A549 (cell line): ENCODE measurements at regions not wholly inside any gene's neighbourhood (a gene's known extent, or its start where the extent isn't known, plus 50 kb on each side); places are given as distances from the start of the nearest gene placed in this dataset.

Experiments
- ATAC-seq, 2 experiments: fragments of 200-7000 bp in 1 of 2; fragments of >200 bp in 1 of 2; cut with Nextera tagmentation in 1 of 2; cut with Tn5 transposase in 1 of 2; 3 replicates each; pipeline versions ENCODE4 v1.8.0 to v1.9.1; 2018 to 2020; ENCODE audit warnings: mild to moderate bottlenecking in 1 of 2, moderate library complexity in 1 of 2
- CTCF ChIA-PET: fragments of 300-600 bp; sonication (Branson Sonifier 250); formaldehyde crosslinking; extraction: SDS; loops from one replicate; lab custom pipeline; 2021; ENCODE audit warnings: antibody characterized with exemption, inconsistent platforms; lab: Yijun Ruan, JAX
- POLR2A ChIA-PET: fragments of 350-600 bp; formaldehyde crosslinking; extraction: SDS; loops from one replicate; lab custom pipeline; 2021; ENCODE audit warnings: antibody characterized with exemption, inconsistent platforms; lab: Yijun Ruan, JAX
- DNase-seq, 2 experiments: peaks; one replicate each; pipeline versions ENCODE4 v3.0.0 to v3.0.0-alpha.2; 2011 to 2016; ENCODE audit warnings: low read depth in 1 of 2, low spot score in 1 of 2
- FAIRE-seq: peaks from 2 replicates; lab custom pipeline; 2011; peaks lifted over from hg19 to GRCh38; lab: Jason Lieb, UNC
- H3K27ac ChIP-seq, 2 experiments: fragments of >200 bp; sonication (Bioruptor Twin); formaldehyde crosslinking; 3 replicates each; pipeline ENCODE4 v1.5.1; 2016 to 2017
- H3K4me1 ChIP-seq: fragments of >200 bp; sonication (Bioruptor Twin); formaldehyde crosslinking; 3 replicates; pipeline ENCODE4 v1.6.1; 2016
- H3K4me2 ChIP-seq: fragments of >200 bp; sonication (Bioruptor Twin); formaldehyde crosslinking; 3 replicates; pipeline ENCODE4 v1.6.1; 2016
- H3K4me3 ChIP-seq: fragments of >200 bp; sonication (Bioruptor Twin); formaldehyde crosslinking; 3 replicates; pipeline ENCODE4 v1.5.1; 2016
- H3K9me3 ChIP-seq: fragments of >200 bp; sonication (Bioruptor Twin); formaldehyde crosslinking; 3 replicates; pipeline ENCODE4 v1.6.1; 2016
- ATOH8 ChIP-seq: fragments of 250-450 bp; sonication (Bioruptor Pico); IDR thresholded peaks from 2 replicates; pipeline ENCODE4 v1.5.0; 2020; ENCODE audit warnings: low read depth, mild to moderate bottlenecking, moderate library complexity
- BHLHE40 ChIP-seq: IDR thresholded peaks from 2 replicates; pipeline ENCODE4 v1.6.1; 2012; ENCODE audit warnings: low read depth, low read length, inconsistent platforms
- CBX8 ChIP-seq: fragments of 200-600 bp; sonication (generic); IDR thresholded peaks from 2 replicates; pipeline ENCODE4 v1.6.1; 2016
- CEBPB ChIP-seq, 2 experiments: fragments of >200 bp in 1 of 2; sonication (Bioruptor Twin) in 1 of 2; formaldehyde crosslinking in 1 of 2; IDR thresholded peaks; 2 replicates each; pipeline ENCODE4 v1.6.1; 2012 to 2016
- CHD2 ChIP-seq: fragments of 150-350 bp; IDR thresholded peaks from 2 replicates; pipeline ENCODE4 v1.6.1; 2014; ENCODE audit warnings: low read length; ENCODE audit not compliant: partially characterized antibody
- EHF ChIP-seq: fragments of 250-450 bp; sonication (Bioruptor Pico); IDR thresholded peaks from 2 replicates; pipeline ENCODE4 v1.5.0; 2020; ENCODE audit warnings: mild to moderate bottlenecking
- ELK1 ChIP-seq: fragments of 150-350 bp; IDR thresholded peaks from 2 replicates; pipeline ENCODE4 v1.6.1; 2014; ENCODE audit warnings: low read depth, mild to moderate bottlenecking, low read length
- FOSB ChIP-seq: fragments of 250-450 bp; sonication (Bioruptor Pico); IDR thresholded peaks from 2 replicates; pipeline ENCODE4 v1.5.0; 2020; ENCODE audit warnings: mild to moderate bottlenecking, moderate library complexity
- GATA3 ChIP-seq: IDR thresholded peaks from 2 replicates; pipeline ENCODE4 v1.6.1; 2012; ENCODE audit warnings: borderline replicate concordance
- HEYL ChIP-seq: fragments of 250-450 bp; sonication (Bioruptor Pico); IDR thresholded peaks from 2 replicates; pipeline ENCODE4 v1.8.0; 2021; ENCODE audit warnings: mild to moderate bottlenecking, moderate library complexity
- HOXA7 ChIP-seq: fragments of 250-450 bp; sonication (Bioruptor Pico); IDR thresholded peaks from 2 replicates; pipeline ENCODE4 v1.5.0; 2020; ENCODE audit warnings: mild to moderate bottlenecking, moderate library complexity
- JUN ChIP-seq, 2 experiments: fragments of >200 bp; sonication (Bioruptor Twin); formaldehyde crosslinking; IDR thresholded peaks; 2 replicates in 1 of 2; 3 replicates in 1 of 2; pipeline ENCODE4 v1.6.1; 2016 to 2017
- KDM1A ChIP-seq: fragments of 200-600 bp; sonication (generic); IDR thresholded peaks from 2 replicates; pipeline ENCODE4 v1.6.1; 2016; ENCODE audit warnings: low read depth, mild to moderate bottlenecking
- KDM5A ChIP-seq: fragments of 200-600 bp; sonication (generic); IDR thresholded peaks from 2 replicates; pipeline ENCODE4 v1.6.1; 2016; ENCODE audit warnings: antibody characterized with exemption, mild to moderate bottlenecking
- NPAS2 ChIP-seq: fragments of 250-450 bp; sonication (Bioruptor Pico); IDR thresholded peaks from 2 replicates; pipeline ENCODE4 v1.8.0; 2022; ENCODE audit warnings: mild to moderate bottlenecking, moderate library complexity, borderline replicate concordance
- POLR2A ChIP-seq: IDR thresholded peaks from 2 replicates; pipeline ENCODE4 v1.6.1; 2012; ENCODE audit warnings: mild to moderate bottlenecking, low read length
- POLR2AphosphoS2 ChIP-seq: conservative IDR thresholded peaks from 2 replicates; pipeline ENCODE4 v1.6.1; 2012; ENCODE audit warnings: low read length, improper control_type of control experiment, inconsistent platforms
- RCOR1 ChIP-seq: fragments of 150-350 bp; IDR thresholded peaks from 2 replicates; pipeline ENCODE4 v1.6.1; 2014; ENCODE audit warnings: antibody characterized with exemption, low read length, low read depth
- SREBF2 ChIP-seq: fragments of 450-650 bp; IDR thresholded peaks from 2 replicates; pipeline ENCODE4 v1.6.1; 2014; ENCODE audit warnings: mild to moderate bottlenecking, moderate library complexity
- TFCP2L1 ChIP-seq: fragments of 250-450 bp; sonication (Bioruptor Pico); IDR thresholded peaks from 2 replicates; pipeline ENCODE4 v1.5.0; 2021; ENCODE audit warnings: mild to moderate bottlenecking
- ZC3H11A ChIP-seq: fragments of 450-650 bp; IDR thresholded peaks from 2 replicates; pipeline ENCODE4 v1.6.1; 2014; ENCODE audit warnings: antibody characterized with exemption, mild to moderate bottlenecking
- ZFP36 ChIP-seq: fragments of 450-650 bp; IDR thresholded peaks from 2 replicates; pipeline ENCODE4 v1.6.1; 2014; ENCODE audit warnings: borderline replicate concordance; ENCODE audit not compliant: partially characterized antibody
- ZSCAN20 ChIP-seq: fragments of 250-450 bp; sonication (Bioruptor Pico); IDR thresholded peaks from 2 replicates; pipeline ENCODE4 v1.8.0; 2022; ENCODE audit warnings: mild to moderate bottlenecking, moderate library complexity
- WGBS: methylation state at CpG from one replicate; pipeline ENCODE4 v1.1.6; 2017; ENCODE audit errors: missing lambda C conversion rate; 5-methylcytosine and 5-hydroxymethylcytosine counted together
- TF ChIP-seq, protein P1 (sequence below): IDR thresholded peaks from 2 replicates; pipeline ENCODE4 v1.6.1; 2012
- TF ChIP-seq, protein P2 (sequence below): fragments of >200 bp; sonication (Bioruptor Twin); formaldehyde crosslinking; IDR thresholded peaks from 3 replicates; pipeline ENCODE4 v1.5.1; 2016
- TF ChIP-seq, protein P3 (sequence below): IDR thresholded peaks from 2 replicates; pipeline ENCODE4 v1.6.1; 2012; ENCODE audit warnings: low read depth, borderline replicate concordance

- H3K4me3 ChIP-seq = no peak overlapping the region
- DNase-seq (no peak), ATAC-seq (no peak), FAIRE-seq (no peak)
- TF ChIP-seq KDM5A (no peak), CHD2 (no peak), POLR2AphosphoS2 (no peak), BHLHE40 (no peak), EHF (CRISPR knock-in tag) (no peak), CEBPB (IDR thresholded peaks at IDR 0.05) (no peak), ELK1 (no peak), ZSCAN20 (no peak), CBX8 (no peak), SREBF2 (no peak), GATA3 (no peak), ATOH8 (CRISPR knock-in tag) (no peak), POLR2A (no peak), FOSB (no peak), RCOR1 (no peak)
- TF ChIP-seq, protein P1, sequence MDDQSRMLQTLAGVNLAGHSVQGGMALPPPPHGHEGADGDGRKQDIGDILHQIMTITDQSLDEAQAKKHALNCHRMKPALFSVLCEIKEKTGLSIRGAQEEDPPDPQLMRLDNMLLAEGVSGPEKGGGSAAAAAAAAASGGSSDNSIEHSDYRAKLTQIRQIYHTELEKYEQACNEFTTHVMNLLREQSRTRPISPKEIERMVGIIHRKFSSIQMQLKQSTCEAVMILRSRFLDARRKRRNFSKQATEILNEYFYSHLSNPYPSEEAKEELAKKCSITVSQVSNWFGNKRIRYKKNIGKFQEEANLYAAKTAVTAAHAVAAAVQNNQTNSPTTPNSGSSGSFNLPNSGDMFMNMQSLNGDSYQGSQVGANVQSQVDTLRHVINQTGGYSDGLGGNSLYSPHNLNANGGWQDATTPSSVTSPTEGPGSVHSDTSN = no peak
- TF ChIP-seq, protein P2, sequence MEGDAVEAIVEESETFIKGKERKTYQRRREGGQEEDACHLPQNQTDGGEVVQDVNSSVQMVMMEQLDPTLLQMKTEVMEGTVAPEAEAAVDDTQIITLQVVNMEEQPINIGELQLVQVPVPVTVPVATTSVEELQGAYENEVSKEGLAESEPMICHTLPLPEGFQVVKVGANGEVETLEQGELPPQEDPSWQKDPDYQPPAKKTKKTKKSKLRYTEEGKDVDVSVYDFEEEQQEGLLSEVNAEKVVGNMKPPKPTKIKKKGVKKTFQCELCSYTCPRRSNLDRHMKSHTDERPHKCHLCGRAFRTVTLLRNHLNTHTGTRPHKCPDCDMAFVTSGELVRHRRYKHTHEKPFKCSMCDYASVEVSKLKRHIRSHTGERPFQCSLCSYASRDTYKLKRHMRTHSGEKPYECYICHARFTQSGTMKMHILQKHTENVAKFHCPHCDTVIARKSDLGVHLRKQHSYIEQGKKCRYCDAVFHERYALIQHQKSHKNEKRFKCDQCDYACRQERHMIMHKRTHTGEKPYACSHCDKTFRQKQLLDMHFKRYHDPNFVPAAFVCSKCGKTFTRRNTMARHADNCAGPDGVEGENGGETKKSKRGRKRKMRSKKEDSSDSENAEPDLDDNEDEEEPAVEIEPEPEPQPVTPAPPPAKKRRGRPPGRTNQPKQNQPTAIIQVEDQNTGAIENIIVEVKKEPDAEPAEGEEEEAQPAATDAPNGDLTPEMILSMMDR = no peak
- WGBS = 16% methylated on average over 2 of the region's 2 CpGs
- POLR2A ChIA-PET = no interaction called here
- no peaks in the 10 kb centered on the region for H3K4me1 ChIP-seq
- H3K9me3 ChIP-seq = no peaks in the 10 kb centered on the region
- no peak overlapping the region for H3K27ac ChIP-seq
- CTCF ChIA-PET = interaction anchor here (1.3 kb wide), 1 partner anchor 29 kb away, joined by 6 read pairs; no protein-coding TSS in a partner anchor
- no peak overlapping the region for H3K4me2 ChIP-seq
Measured at GRCh38 chr2:62382122-62382521, 123.9 kb downstream of the TMEM17 start.

- no peak for ATAC-seq
- POLR2A ChIA-PET = no interaction called here
- CTCF ChIA-PET = interaction anchor here (1.3 kb wide), 1 partner anchor 30 kb away, joined by 6 read pairs; no protein-coding TSS in a partner anchor
- FAIRE-seq = no peak
- no peak overlapping the region for H3K4me3 ChIP-seq
- H3K27ac ChIP-seq = no peak overlapping the region
- H3K4me1 ChIP-seq = no peaks in the 10 kb centered on the region
- no peak overlapping the region for H3K4me2 ChIP-seq
- 71% methylated on average over 1 of the region's 1 CpG for WGBS
- no peak for TF ChIP-seq JUN (IDR thresholded peaks at IDR 0.05)
- no peak for TF ChIP-seq ZC3H11A
- TF ChIP-seq TFCP2L1 = no peak
- TF ChIP-seq POLR2A = no peak
- TF ChIP-seq KDM1A = no peak
- TF ChIP-seq ZFP36 = no peak
- TF ChIP-seq EHF (CRISPR knock-in tag) = no peak
- no peak for DNase-seq
- no peaks in the 10 kb centered on the region for H3K9me3 ChIP-seq
Measured at GRCh38 chr2:62381656-62382055, 124.3 kb downstream of the TMEM17 start.

DNA sequence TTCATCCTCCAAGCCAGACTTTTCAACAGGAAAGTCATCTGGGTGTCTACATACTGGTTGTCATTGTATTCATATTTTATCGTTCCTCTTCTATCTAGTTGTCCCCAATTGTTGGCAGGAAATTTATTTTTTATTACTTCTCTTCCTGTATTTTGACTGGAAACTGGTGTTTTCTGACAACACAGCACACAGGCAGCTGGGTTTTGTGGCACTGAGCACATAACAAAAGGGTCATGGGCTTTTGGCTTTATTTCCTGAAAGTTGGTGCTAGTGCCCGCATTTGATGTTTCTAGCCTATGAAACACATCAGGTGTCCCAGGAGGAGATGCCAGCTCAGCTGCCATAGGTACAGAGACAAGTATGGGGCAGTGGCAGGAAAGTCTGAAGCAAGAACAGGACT is 126.4 kb downstream of the TMEM17 start:
- no peak for DNase-seq
- Histone ChIP-seq H3K9me3 (no peaks in the 10 kb centered on the region; the same call in 2 of the 3 replicates), H3K4me3 (no peak overlapping the region), H3K4me1 (no peaks in the 10 kb centered on the region)
- TF ChIP-seq ZSCAN20 = no peak
- no peak for TF ChIP-seq NPAS2
- TF ChIP-seq CEBPB (IDR thresholded peaks at IDR 0.05) = no peak
- no peak for TF ChIP-seq ZFP36
- no peak for TF ChIP-seq HOXA7
- no peak for TF ChIP-seq HEYL (CRISPR knock-in tag)
- TF ChIP-seq, protein P3, sequence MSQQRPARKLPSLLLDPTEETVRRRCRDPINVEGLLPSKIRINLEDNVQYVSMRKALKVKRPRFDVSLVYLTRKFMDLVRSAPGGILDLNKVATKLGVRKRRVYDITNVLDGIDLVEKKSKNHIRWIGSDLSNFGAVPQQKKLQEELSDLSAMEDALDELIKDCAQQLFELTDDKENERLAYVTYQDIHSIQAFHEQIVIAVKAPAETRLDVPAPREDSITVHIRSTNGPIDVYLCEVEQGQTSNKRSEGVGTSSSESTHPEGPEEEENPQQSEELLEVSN = no peak
- TF ChIP-seq SREBF2 = no peak
- TF ChIP-seq CBX8 = no peak
- TF ChIP-seq, all 56 proteins: peak for 0
- ChIA-PET POLR2A (no interaction called here), CTCF (no interaction called here)
- FAIRE-seq (no peak), ATAC-seq (no peak)
- 84% methylated on average over 2 of the region's 2 CpGs for WGBS
- no peak overlapping the region for H3K27ac ChIP-seq
- H3K4me2 ChIP-seq = no peak overlapping the region
